ENCODE measurements at regions not wholly inside any gene's neighbourhood (a gene's known extent, or its start where the extent isn't known, plus 50 kb on each side); places are given as distances from the start of the nearest gene placed in this dataset.

- no peaks in the 10 kb centered on the region for H3K36me3 ChIP-seq (ENCODE audit: low read depth, low read length)
- no peak overlapping the region for H3K9ac ChIP-seq (ENCODE audit: low read length)
- no peak overlapping the region for H3K27ac ChIP-seq (ENCODE audit: low read length)
- H3K4me2 ChIP-seq (ENCODE audit: low read length) = no peak overlapping the region
- H3K79me2 ChIP-seq (ENCODE audit: low read length) = no peaks in the 10 kb centered on the region
- no TSS peak for BruUV-seq (replicated peaks)
- ChIA-PET CTCF (no interaction called here), POLR2A (ENCODE audit: unreplicated experiment) (no interaction called here)
- H3F3A ChIP-seq (ENCODE audit: low read length, unreplicated experiment) = no peaks in the 10 kb centered on the region
- ATAC-seq (no peak), DNase-seq (no peak)
- no peak overlapping the region for H2AFZ ChIP-seq (ENCODE audit: low read length)
- H3K9me2 ChIP-seq (replicated peaks; ENCODE audit: low read length) = no peaks in the 10 kb centered on the region
- H3K4me1 ChIP-seq (ENCODE audit: insufficient read depth, low read length) = no peaks in the 10 kb centered on the region
- no peak overlapping the region for H3K4me3 ChIP-seq (ENCODE audit: low read length)
- H3K27me3 ChIP-seq (ENCODE audit: low read length) = no peaks in the 10 kb centered on the region
- no peaks in the 10 kb centered on the region for H3K9me3 ChIP-seq (ENCODE audit: low read length)
- intact Hi-C loops (cut with micrococcal nuclease) = no loop called here
- peak; percentile 44 for TF ChIP-seq CTCF (conservative IDR thresholded peaks at IDR 0.05; ENCODE audit: low read depth, low read length)
- TF ChIP-seq EZH2 (IDR thresholded peaks at IDR 0.05; ENCODE audit: low read length, unreplicated experiment) = no peak
- no peaks in the 10 kb centered on the region for H4K20me1 ChIP-seq (ENCODE audit: low read length)
These were observed 139.2 kb downstream of the CDCA7 start for GRCh38 chr2:173493874-173494273.

GRCh38 chr2:173496746-173497145 lies 142.1 kb downstream of the CDCA7 start:
- peaks cover 3% of the 10 kb centered on the region; the same call in 1 of the 2 replicates for H3K36me3 ChIP-seq (ENCODE audit: low read depth, low read length)
- DNase-seq = no peak
- intact Hi-C loops (cut with micrococcal nuclease) = no loop called here
- CTCF ChIA-PET = no interaction called here
- H3K4me3 ChIP-seq (ENCODE audit: low read length) = no peak overlapping the region
- H3K9me3 ChIP-seq (ENCODE audit: low read length) = no peaks in the 10 kb centered on the region; the same call in 1 of the 2 replicates
- H3K4me1 ChIP-seq (ENCODE audit: insufficient read depth, low read length) = no peaks in the 10 kb centered on the region
- no peak overlapping the region for H3K4me2 ChIP-seq (ENCODE audit: low read length)
- H3K9me2 ChIP-seq (replicated peaks; ENCODE audit: low read length) = no peaks in the 10 kb centered on the region
- no peaks in the 10 kb centered on the region for H3K27me3 ChIP-seq (ENCODE audit: low read length)
- BruUV-seq (replicated peaks) = no TSS peak
- H4K20me1 ChIP-seq (ENCODE audit: low read length) = no peaks in the 10 kb centered on the region
- no peak overlapping the region for H2AFZ ChIP-seq (ENCODE audit: low read length)
- H3K27ac ChIP-seq (ENCODE audit: low read length) = no peak overlapping the region
- no peaks in the 10 kb centered on the region for H3F3A ChIP-seq (ENCODE audit: low read length, unreplicated experiment)
- POLR2A ChIA-PET (ENCODE audit: unreplicated experiment) = no interaction called here
- ATAC-seq = no peak
- H3K9ac ChIP-seq (ENCODE audit: low read length) = no peak overlapping the region
- no peaks in the 10 kb centered on the region for H3K79me2 ChIP-seq (ENCODE audit: low read length)
- TF ChIP-seq CTCF (conservative IDR thresholded peaks at IDR 0.05; ENCODE audit: low read depth, low read length) (no peak), EZH2 (IDR thresholded peaks at IDR 0.05; ENCODE audit: low read length, unreplicated experiment) (no peak), EZH2phosphoT487 (IDR thresholded peaks at IDR 0.05; ENCODE audit: borderline replicate concordance, low read length) (no peak)

- no peak for ATAC-seq
- Histone ChIP-seq H3K4me1 (ENCODE audit: insufficient read depth, low read length) (no peaks in the 10 kb centered on the region), H3K9me2 (replicated peaks; ENCODE audit: low read length) (no peaks in the 10 kb centered on the region), H3K27me3 (ENCODE audit: low read length) (no peaks in the 10 kb centered on the region), H3K79me2 (ENCODE audit: low read length) (no peaks in the 10 kb centered on the region), H3K4me2 (ENCODE audit: low read length) (no peak overlapping the region), H3K4me3 (ENCODE audit: low read length) (no peak overlapping the region), H2AFZ (ENCODE audit: low read length) (no peak overlapping the region), H3F3A (ENCODE audit: low read length, unreplicated experiment) (no peaks in the 10 kb centered on the region), H4K20me1 (ENCODE audit: low read length) (no peaks in the 10 kb centered on the region), H3K9ac (ENCODE audit: low read length) (no peak overlapping the region), H3K9me3 (ENCODE audit: low read length) (no peaks in the 10 kb centered on the region; the same call in 1 of the 2 replicates), H3K27ac (ENCODE audit: low read length) (no peak overlapping the region), H3K36me3 (ENCODE audit: low read depth, low read length) (peaks cover 3% of the 10 kb centered on the region; the same call in 1 of the 2 replicates)
- POLR2A ChIA-PET (ENCODE audit: unreplicated experiment) = no interaction called here
- TF ChIP-seq EZH2 (IDR thresholded peaks at IDR 0.05; ENCODE audit: low read length, unreplicated experiment) (no peak), EZH2phosphoT487 (IDR thresholded peaks at IDR 0.05; ENCODE audit: borderline replicate concordance, low read length) (no peak), CTCF (conservative IDR thresholded peaks at IDR 0.05; ENCODE audit: low read depth, low read length) (no peak)
- intact Hi-C loops (cut with micrococcal nuclease) = no loop called here
- no peak for DNase-seq
- no TSS peak for BruUV-seq (replicated peaks)
- CTCF ChIA-PET = no interaction called here
These were observed 146.3 kb downstream of the CDCA7 start for GRCh38 chr2:173500953-173501352.

All from PC-3 (cell line).